ENCODE measurements at regions not wholly inside any gene's neighbourhood (a gene's known extent, or its start where the extent isn't known, plus 50 kb on each side); places are given as distances from the start of the nearest gene placed in this dataset.

DNA sequence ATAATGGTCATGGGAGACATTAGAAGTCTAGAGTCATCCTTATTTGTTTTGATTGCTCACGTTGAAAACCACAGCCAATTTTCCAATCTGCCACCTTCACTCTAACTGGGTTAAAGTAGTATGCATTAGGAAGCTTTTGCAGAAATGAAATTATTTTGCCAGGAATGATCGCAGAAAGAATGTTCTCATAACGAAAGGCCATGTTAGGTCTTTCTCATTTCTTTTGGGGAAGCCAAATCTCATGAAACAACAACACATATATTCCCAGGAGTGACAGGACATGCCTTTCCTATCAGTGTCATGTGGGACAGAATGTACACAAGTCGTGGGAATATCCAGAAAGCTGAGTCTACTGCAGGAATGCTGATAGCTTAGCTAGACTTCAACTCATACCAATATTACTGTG lies 386.3 kb downstream of the AASDHPPT start:
- TF ChIP-seq, protein P1, sequence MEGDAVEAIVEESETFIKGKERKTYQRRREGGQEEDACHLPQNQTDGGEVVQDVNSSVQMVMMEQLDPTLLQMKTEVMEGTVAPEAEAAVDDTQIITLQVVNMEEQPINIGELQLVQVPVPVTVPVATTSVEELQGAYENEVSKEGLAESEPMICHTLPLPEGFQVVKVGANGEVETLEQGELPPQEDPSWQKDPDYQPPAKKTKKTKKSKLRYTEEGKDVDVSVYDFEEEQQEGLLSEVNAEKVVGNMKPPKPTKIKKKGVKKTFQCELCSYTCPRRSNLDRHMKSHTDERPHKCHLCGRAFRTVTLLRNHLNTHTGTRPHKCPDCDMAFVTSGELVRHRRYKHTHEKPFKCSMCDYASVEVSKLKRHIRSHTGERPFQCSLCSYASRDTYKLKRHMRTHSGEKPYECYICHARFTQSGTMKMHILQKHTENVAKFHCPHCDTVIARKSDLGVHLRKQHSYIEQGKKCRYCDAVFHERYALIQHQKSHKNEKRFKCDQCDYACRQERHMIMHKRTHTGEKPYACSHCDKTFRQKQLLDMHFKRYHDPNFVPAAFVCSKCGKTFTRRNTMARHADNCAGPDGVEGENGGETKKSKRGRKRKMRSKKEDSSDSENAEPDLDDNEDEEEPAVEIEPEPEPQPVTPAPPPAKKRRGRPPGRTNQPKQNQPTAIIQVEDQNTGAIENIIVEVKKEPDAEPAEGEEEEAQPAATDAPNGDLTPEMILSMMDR (IDR thresholded peaks at IDR 0.05; ENCODE audit: low read length) = no peak
- TF ChIP-seq EZH2 (IDR thresholded peaks at IDR 0.05; ENCODE audit: borderline replicate concordance, low read length) = no peak
